ENCODE measurements at regions not wholly inside any gene's neighbourhood (a gene's known extent, or its start where the extent isn't known, plus 50 kb on each side); places are given as distances from the start of the nearest gene placed in this dataset.

DNA sequence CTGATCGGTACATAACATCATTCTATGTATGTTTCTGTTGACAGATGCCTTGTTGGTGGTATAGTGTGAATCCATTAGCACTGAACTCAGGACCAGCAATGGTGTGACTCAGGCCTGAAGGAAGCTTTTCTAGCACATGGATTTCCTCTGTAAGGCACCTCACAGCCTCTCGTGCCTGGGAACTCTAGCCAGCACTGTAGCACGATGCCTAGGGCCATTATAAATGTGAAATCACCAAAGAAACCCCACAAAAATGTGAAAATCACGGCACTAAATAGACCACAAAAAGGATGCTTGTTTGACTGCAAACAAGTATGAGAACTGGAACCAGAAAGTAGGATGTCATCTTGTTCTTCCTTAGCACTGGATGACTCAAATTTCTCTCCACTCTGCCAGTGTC, 63.7 kb upstream of the NKX2-2 start:
- no peak for DNase-seq (ENCODE audit: low read depth, low spot score)

DNA sequence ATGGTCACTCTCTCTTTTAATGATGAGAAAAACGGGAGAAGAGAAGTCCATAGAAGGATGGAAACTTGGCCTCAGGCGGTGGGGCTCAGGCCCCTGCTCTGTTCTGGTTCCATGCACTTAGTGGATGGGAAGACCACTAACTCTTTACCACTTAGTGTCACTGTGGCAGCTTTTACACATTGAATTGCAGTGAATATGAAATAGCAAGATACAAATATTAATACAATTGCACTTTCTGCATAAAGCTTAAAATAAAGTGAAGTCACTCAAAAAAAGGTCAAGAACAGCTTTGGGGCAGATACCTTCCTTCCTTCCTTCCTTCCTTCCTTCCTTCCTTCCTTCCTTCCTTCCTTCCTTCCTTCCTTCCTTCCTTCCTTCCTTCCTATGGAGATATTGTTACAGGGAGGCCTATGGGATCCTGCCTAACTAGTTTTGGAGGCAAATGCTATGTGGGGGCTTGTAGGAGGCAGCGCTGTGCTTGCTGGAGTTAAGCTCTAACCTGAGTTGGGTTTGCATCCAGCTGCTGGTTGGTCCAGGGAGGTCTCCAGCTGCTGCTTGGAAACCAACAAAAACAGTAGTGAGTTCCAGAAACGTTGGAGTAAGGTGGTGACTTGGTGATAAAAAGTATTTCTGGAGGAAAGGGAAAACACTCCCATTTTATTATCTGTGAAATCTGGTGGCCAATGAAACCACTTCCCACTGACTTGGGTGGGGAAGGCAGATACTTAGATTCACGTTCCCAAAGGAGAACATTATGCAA, 62.3 kb upstream of the NKX2-2 start:
- DNase-seq (ENCODE audit: low read depth, low spot score) = no peak

DNA sequence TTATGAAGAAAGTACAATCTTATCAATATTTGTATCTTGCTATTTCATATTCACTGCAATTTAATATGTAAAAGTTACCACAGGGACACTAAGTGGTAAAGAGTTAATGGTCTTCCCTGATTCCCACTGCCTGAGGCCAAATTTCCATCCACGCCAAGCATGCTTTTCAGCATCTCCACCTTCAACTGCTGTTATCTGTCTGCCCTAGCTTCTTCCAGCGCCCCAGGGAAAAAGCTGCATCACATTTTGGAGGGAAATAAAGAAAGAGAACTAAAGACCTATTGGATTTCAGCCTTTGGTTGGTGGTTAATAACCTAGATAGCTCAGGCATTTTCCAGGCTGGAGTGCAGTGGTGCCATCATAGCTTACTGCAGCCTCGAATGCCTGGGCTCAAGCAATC, 61.3 kb upstream of the NKX2-2 start:
- DNase-seq (ENCODE audit: low read depth, low spot score) = no peak

GRCh38 chr20:21574443-21574842, 60.6 kb upstream of the NKX2-2 start:
- no peak for DNase-seq (ENCODE audit: low read depth, low spot score)

GRCh38 chr20:21573259-21573658, 59.4 kb upstream of the NKX2-2 start:
- DNase-seq (ENCODE audit: low read depth, low spot score) = no peak

DNA sequence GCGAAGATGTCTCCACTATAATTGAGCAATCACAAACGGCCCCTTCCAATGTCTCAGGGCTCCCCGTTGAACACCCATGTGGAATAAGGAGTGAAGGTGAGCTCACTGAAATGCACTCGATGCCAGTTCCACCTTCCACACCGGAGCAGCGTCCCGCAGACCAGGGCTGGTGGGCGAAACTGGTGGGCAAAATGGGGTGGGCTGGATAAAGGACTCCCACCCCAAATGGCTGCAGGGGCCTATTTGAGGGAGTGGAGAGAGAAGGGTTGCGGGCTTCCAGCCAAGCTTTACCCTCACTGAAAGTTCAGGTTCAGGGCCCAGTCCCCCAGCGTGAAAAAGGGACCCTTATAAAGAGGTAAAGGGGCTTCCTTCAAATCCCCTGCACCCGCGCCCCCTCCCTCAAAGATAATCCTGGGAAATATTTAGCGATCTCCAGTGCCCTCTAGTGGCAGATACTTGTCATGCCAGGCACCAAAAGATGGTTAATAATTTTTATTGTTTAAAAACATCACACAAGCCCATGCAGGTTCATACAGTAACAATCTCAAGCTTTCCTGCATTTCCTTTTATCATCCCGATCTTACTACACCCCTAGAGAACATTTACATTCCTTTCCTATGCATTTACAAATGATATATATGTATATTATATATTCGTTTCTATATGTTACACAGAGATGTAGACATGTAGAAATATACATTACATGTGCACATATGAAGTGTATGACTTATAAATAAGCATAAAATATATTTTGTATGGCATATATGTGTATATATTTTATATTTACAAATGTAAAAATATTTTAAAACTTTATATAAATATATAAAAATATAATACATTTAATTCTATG, 58.2 kb upstream of the NKX2-2 start:
- DNase-seq (ENCODE audit: low read depth, low spot score) = no peak

DNA sequence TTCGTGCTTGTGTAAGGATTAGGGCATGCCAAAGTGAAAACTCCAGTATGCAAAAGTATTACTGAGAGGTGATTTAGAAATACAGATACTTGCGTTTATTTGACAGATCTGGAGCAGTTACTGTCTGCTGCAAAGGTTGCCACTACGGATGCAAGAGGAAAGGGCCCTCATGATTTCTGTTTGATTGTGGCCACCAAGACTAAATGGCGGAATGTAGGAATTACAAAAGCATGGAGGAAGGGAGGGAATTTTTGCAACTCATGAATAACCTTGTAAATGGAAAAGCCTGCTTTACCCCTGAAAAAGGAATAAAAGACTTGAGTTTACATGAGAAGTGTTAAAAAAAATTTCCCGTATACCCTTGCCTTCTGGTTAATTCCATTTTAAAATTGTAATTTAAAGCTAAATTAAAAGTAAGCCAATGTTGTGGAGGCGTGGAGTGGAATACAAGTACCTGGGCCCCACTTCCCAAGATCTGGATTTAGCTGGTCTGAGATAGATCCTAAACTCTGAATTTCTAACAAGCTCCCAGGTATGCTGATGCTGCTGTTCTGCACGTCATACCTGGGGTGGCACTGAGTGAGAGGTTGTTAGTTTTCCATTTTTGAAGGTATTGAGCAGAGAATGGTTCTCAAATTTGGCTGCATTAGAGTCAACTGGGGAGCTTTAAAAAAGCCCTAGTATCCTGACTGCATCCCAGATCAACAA, 56.6 kb upstream of the NKX2-2 start:
- no peak for DNase-seq (ENCODE audit: low read depth, low spot score)

DNA sequence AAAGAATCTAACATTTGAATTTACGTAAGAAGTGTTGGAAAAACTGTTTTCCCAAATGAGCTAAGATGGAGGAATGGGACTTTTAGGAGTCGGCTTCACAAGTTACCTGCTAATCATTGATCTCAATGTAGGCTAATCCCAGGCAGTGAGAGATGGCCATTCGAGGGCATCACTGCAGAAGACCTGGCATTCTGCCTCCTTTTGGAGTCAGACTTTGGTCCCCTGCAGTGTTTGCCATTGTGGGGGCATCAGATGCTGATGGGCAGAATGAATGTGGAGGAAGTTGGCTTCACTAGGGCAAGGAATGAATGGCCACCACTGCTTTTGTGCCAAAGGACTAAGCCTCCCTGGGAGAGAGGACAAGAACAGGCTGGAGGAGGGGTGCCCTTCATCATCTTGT, 55.7 kb upstream of the NKX2-2 start:
- DNase-seq (ENCODE audit: low read depth, low spot score) = no peak

- DNase-seq (ENCODE audit: low read depth, low spot score) = no peak
Measured at GRCh38 chr20:21564127-21564773, 50.4 kb upstream of the NKX2-2 start.
